ENCODE measurements at regions not wholly inside any gene's neighbourhood (a gene's known extent, or its start where the extent isn't known, plus 50 kb on each side); places are given as distances from the start of the nearest gene placed in this dataset.

GRCh38 chr15:95903352-95903751, 427.1 kb upstream of the NR2F2 start:
- Histone ChIP-seq H3K4me3 (no peak overlapping the region), H3K36me3 (no peaks in the 10 kb centered on the region), H3K27me3 (no peaks in the 10 kb centered on the region)

GRCh38 chr15:95910643-95911212, 419.8 kb upstream of the NR2F2 start:
- Histone ChIP-seq H3K9me3 (no peaks in the 10 kb centered on the region), H3K36me3 (no peaks in the 10 kb centered on the region), H3K4me3 (no peak overlapping the region), H3K27me3 (no peaks in the 10 kb centered on the region), H3K27ac (no peak overlapping the region), H3K4me1 (no peaks in the 10 kb centered on the region)
- TF ChIP-seq CTCF (IDR thresholded peaks at IDR 0.05) = no peak
- TF ChIP-seq POLR2A (IDR thresholded peaks at IDR 0.05) = no peak
- TF ChIP-seq POLR2AphosphoS5 (IDR thresholded peaks at IDR 0.05) = no peak
- intact Hi-C loops (cut with DNase I; ENCODE audit: low total_unique reads) = no loop called here
- no peak for DNase-seq (ENCODE audit: low spot score in 2 of 2)

More at GRCh38 chr15:95903352-95903751, 427.1 kb upstream of the NR2F2 start:
- intact Hi-C loops (cut with DNase I; ENCODE audit: low total_unique reads) = no loop called here
- Histone ChIP-seq H3K4me1 (no peaks in the 10 kb centered on the region), H3K9me3 (no peaks in the 10 kb centered on the region), H3K27ac (no peak overlapping the region)
- no peak for DNase-seq (ENCODE audit: low spot score in 2 of 2)
- TF ChIP-seq POLR2A (IDR thresholded peaks at IDR 0.05) = no peak
- TF ChIP-seq CTCF (IDR thresholded peaks at IDR 0.05) = no peak
- TF ChIP-seq POLR2AphosphoS5 (IDR thresholded peaks at IDR 0.05) = no peak

- Histone ChIP-seq H3K27me3 (no peaks in the 10 kb centered on the region), H3K4me1 (no peaks in the 10 kb centered on the region), H3K9me3 (no peaks in the 10 kb centered on the region), H3K4me3 (no peak overlapping the region), H3K27ac (no peak overlapping the region), H3K36me3 (no peaks in the 10 kb centered on the region)
- intact Hi-C loops (cut with DNase I; ENCODE audit: low total_unique reads) = no loop called here
- DNase-seq (ENCODE audit: low spot score in 2 of 2) = no peak
- TF ChIP-seq CTCF (IDR thresholded peaks at IDR 0.05) (no peak), POLR2A (IDR thresholded peaks at IDR 0.05) (no peak), POLR2AphosphoS5 (IDR thresholded peaks at IDR 0.05) (no peak)
These were observed 418.8 kb upstream of the NR2F2 start for GRCh38 chr15:95911570-95912279.

- H3K4me1 ChIP-seq = no peaks in the 10 kb centered on the region
- DNase-seq (ENCODE audit: low spot score in 2 of 2) = no peak
- no peak overlapping the region for H3K27ac ChIP-seq
- no peaks in the 10 kb centered on the region for H3K27me3 ChIP-seq
- TF ChIP-seq POLR2A (IDR thresholded peaks at IDR 0.05) = no peak
- TF ChIP-seq CTCF (IDR thresholded peaks at IDR 0.05) = no peak
- TF ChIP-seq POLR2AphosphoS5 (IDR thresholded peaks at IDR 0.05) = no peak
- H3K36me3 ChIP-seq = no peaks in the 10 kb centered on the region
- no peak overlapping the region for H3K4me3 ChIP-seq
- no peaks in the 10 kb centered on the region for H3K9me3 ChIP-seq
- intact Hi-C loops (cut with DNase I; ENCODE audit: low total_unique reads) = no loop called here
These were observed 418.2 kb upstream of the NR2F2 start for GRCh38 chr15:95912280-95912625.

GRCh38 chr15:95912728-95913127, 417.8 kb upstream of the NR2F2 start:
- no peak for DNase-seq (ENCODE audit: low spot score in 2 of 2)
- no peak overlapping the region for H3K27ac ChIP-seq
- intact Hi-C loops (cut with DNase I; ENCODE audit: low total_unique reads) = no loop called here
- no peaks in the 10 kb centered on the region for H3K4me1 ChIP-seq
- TF ChIP-seq CTCF (IDR thresholded peaks at IDR 0.05) (no peak), POLR2A (IDR thresholded peaks at IDR 0.05) (no peak), POLR2AphosphoS5 (IDR thresholded peaks at IDR 0.05) (no peak)
- no peaks in the 10 kb centered on the region for H3K27me3 ChIP-seq
- no peak overlapping the region for H3K4me3 ChIP-seq
- no peaks in the 10 kb centered on the region for H3K36me3 ChIP-seq
- no peaks in the 10 kb centered on the region for H3K9me3 ChIP-seq
